ENCODE measurements at regions not wholly inside any gene's neighbourhood (a gene's known extent, or its start where the extent isn't known, plus 50 kb on each side); places are given as distances from the start of the nearest gene placed in this dataset.
"Not testable (repeated sequence)": the region's sequence is repeated elsewhere in the genome, so short reads cannot be mapped to it uniquely, and the experiment has no call there.

- DNase-seq (ENCODE audit: low read depth): no peak
Observed at GRCh38 chr4:14919785-14920184, 82.5 kb upstream of the CPEB2 start.

GRCh38 chr4:14920237-14920636, 82.0 kb upstream of the CPEB2 start:
- no peak for DNase-seq (ENCODE audit: low read depth)

- no peak for DNase-seq (ENCODE audit: low read depth)
Observed at GRCh38 chr4:14920759-14921320, 81.4 kb upstream of the CPEB2 start.

GRCh38 chr4:14921781-14922180, 80.5 kb upstream of the CPEB2 start:
- not testable (repeated sequence) for DNase-seq (ENCODE audit: low read depth)

- DNase-seq (ENCODE audit: low read depth): no peak
Observed at GRCh38 chr4:14924076-14924811, 78.0 kb upstream of the CPEB2 start.

GRCh38 chr4:14924812-14925344, 77.4 kb upstream of the CPEB2 start:
- DNase-seq (ENCODE audit: low read depth): no peak

GRCh38 chr4:14925471-14925870, 76.8 kb upstream of the CPEB2 start:
- no peak for DNase-seq (ENCODE audit: low read depth)

- DNase-seq (ENCODE audit: low read depth): no peak
Observed at GRCh38 chr4:14926368-14926767, 75.9 kb upstream of the CPEB2 start.

- no peak for DNase-seq (ENCODE audit: low read depth)
Observed at GRCh38 chr4:14928035-14928434, 74.2 kb upstream of the CPEB2 start.

GRCh38 chr4:14929669-14930068, 72.6 kb upstream of the CPEB2 start:
- DNase-seq (ENCODE audit: low read depth): no peak

- no peak for DNase-seq (ENCODE audit: low read depth)
Observed at GRCh38 chr4:14934704-14935390, 67.4 kb upstream of the CPEB2 start.

- no peak for DNase-seq (ENCODE audit: low read depth)
Observed at GRCh38 chr4:14943749-14944148, 58.5 kb upstream of the CPEB2 start.

- DNase-seq (ENCODE audit: low read depth): no peak
Observed at GRCh38 chr4:14952352-14952751, 49.9 kb upstream of the CPEB2 start.
